GM21526 (cell line): ENCODE measurements at regions not wholly inside any gene's neighbourhood (a gene's known extent, or its start where the extent isn't known, plus 50 kb on each side); places are given as distances from the start of the nearest gene placed in this dataset.

ENCODE experiments used
- ATAC-seq: cut with Tn5 transposase; IDR thresholded peaks from one replicate; pipeline ENCODE4 v1.9.1; 2021; ENCODE audit warnings: moderate library complexity; ENCODE audit not compliant: unreplicated experiment, low FRiP score

- ATAC-seq, result no peak
Measured at GRCh38 chrX:5549512-5549911, 679.2 kb downstream of the NLGN4X start.

GRCh38 chrX:5537098-5537497 is 691.6 kb downstream of the NLGN4X start:
- no peak for ATAC-seq

GRCh38 chrX:5536261-5536660 is 692.4 kb downstream of the NLGN4X start:
- ATAC-seq, result no peak

GRCh38 chrX:5528057-5528456 is 700.6 kb downstream of the NLGN4X start:
- ATAC-seq, result no peak

- no peak for ATAC-seq
Measured at GRCh38 chrX:5526191-5526590, 702.5 kb downstream of the NLGN4X start.

GRCh38 chrX:5490786-5491563 is 737.7 kb downstream of the NLGN4X start:
- no peak for ATAC-seq

- no peak for ATAC-seq
Measured at GRCh38 chrX:5474282-5474681, 754.4 kb downstream of the NLGN4X start.

GRCh38 chrX:5458300-5458842 is 770.3 kb downstream of the NLGN4X start:
- ATAC-seq, result no peak

GRCh38 chrX:5449323-5449722 is 779.3 kb downstream of the NLGN4X start:
- no peak for ATAC-seq

GRCh38 chrX:5431823-5432222 is 796.8 kb downstream of the NLGN4X start:
- ATAC-seq, result no peak

- no peak for ATAC-seq
Measured at GRCh38 chrX:5425119-5425518, 803.5 kb downstream of the NLGN4X start.

GRCh38 chrX:5417381-5417780 is 811.3 kb downstream of the NLGN4X start:
- ATAC-seq, result no peak

GRCh38 chrX:5415738-5416137 is 812.9 kb downstream of the NLGN4X start:
- ATAC-seq, result no peak

GRCh38 chrX:5409106-5409505 is 819.6 kb downstream of the NLGN4X start:
- no peak for ATAC-seq

- no peak for ATAC-seq
Measured at GRCh38 chrX:5402461-5402860, 826.2 kb downstream of the NLGN4X start.

GRCh38 chrX:5399403-5399802 is 829.3 kb downstream of the NLGN4X start:
- ATAC-seq, result no peak

- ATAC-seq, result no peak
Measured at GRCh38 chrX:5397409-5397808, 831.3 kb downstream of the NLGN4X start.

- ATAC-seq, result no peak
Measured at GRCh38 chrX:5390376-5390775, 838.3 kb downstream of the NLGN4X start.

GRCh38 chrX:5388087-5388486 is 840.6 kb downstream of the NLGN4X start:
- ATAC-seq, result peak; percentile 70

- ATAC-seq, result no peak
Measured at GRCh38 chrX:5380426-5380825, 848.2 kb downstream of the NLGN4X start.

GRCh38 chrX:5341902-5342301 is 886.8 kb downstream of the NLGN4X start:
- no peak for ATAC-seq

GRCh38 chrX:5337160-5337559 is 891.5 kb downstream of the NLGN4X start:
- ATAC-seq, result no peak
